K562 (cell line): ENCODE measurements at regions not wholly inside any gene's neighbourhood (a gene's known extent, or its start where the extent isn't known, plus 50 kb on each side); places are given as distances from the start of the nearest gene placed in this dataset.

ENCODE experiments used
- ATAC-seq: fragments of 200-7000 bp; cut with Tn5 transposase; 3 replicates; pipeline ENCODE4 v1.9.1; 2020; ENCODE audit warnings: moderate library complexity
- BruUV-seq: library from RNA; stranded (reverse); fragments of 400-500 nt; replicated peaks from 2 replicates; lab custom pipeline; 2021; lab: Mats Ljungman, UMichigan
- CTCF ChIA-PET: fragments of 300-600 bp; formaldehyde crosslinking; extraction: SDS; loops from one replicate; lab custom pipeline; 2021; ENCODE audit warnings: low intra/inter-chr PET ratio; lab: Yijun Ruan, JAX
- POLR2A ChIA-PET: fragments of 300-600, 350-650 bp; sonication (Branson Sonifier 250); formaldehyde crosslinking; extraction: SDS; loops from one replicate; lab custom pipeline; 2021; ENCODE audit warnings: antibody characterized with exemption, inconsistent platforms; lab: Yijun Ruan, JAX
- DNase-seq, 4 experiments: peaks; one replicate each; pipeline versions ENCODE4 v3.0.0 to v3.0.0-alpha.2; 2011 to 2018; ENCODE audit warnings: low spot score in 3 of 4, mixed read lengths in 3 of 4; ENCODE audit errors: extremely low read depth in 1 of 4
- FAIRE-seq: peaks from 2 replicates; lab custom pipeline; 2011; peaks lifted over from hg19 to GRCh38; lab: Jason Lieb, UNC
- H2AFZ ChIP-seq: 2 replicates; pipeline ENCODE4 v1.6.0; 2011; ENCODE audit warnings: low read depth, low read length, control low read depth, inconsistent platforms
- H3K27ac ChIP-seq: fragments of 200-600 bp; 3 replicates; pipeline ENCODE4 v1.8.0; 2011; ENCODE audit warnings: low read depth, mild to moderate bottlenecking, control low read depth, inconsistent platforms, low read length, moderate library complexity, mixed read lengths; ENCODE audit errors: extremely low read depth
- H3K27me3 ChIP-seq, 2 experiments: fragments of 300-600 bp in 1 of 2; 2 replicates in 1 of 2; 3 replicates in 1 of 2; pipeline versions ENCODE4 v1.6.0 to v1.8.0; 2011; ENCODE audit warnings: inconsistent platforms in 2 of 2, low read length in 2 of 2, mild to moderate bottlenecking in 1 of 2, mixed read lengths in 1 of 2, moderate library complexity in 1 of 2; ENCODE audit not compliant: control insufficient read depth in 2 of 2, insufficient read depth in 2 of 2
- H3K36me3 ChIP-seq: fragments of 300-600 bp; 3 replicates; pipeline ENCODE4 v1.8.0; 2011; ENCODE audit warnings: mild to moderate bottlenecking, low read length, inconsistent platforms; ENCODE audit not compliant: control insufficient read depth, insufficient read depth
- H3K4me1 ChIP-seq, 2 experiments: fragments of 200-600 bp in 1 of 2; replicated peaks in 1 of 2; 2 replicates in 1 of 2; 3 replicates in 1 of 2; pipeline versions ENCODE4 v1.5.1 to v1.8.0; 2011; ENCODE audit warnings: inconsistent platforms in 2 of 2, low read length in 2 of 2, mild to moderate bottlenecking in 1 of 2, mixed read lengths in 1 of 2, moderate library complexity in 1 of 2; ENCODE audit not compliant: control insufficient read depth in 2 of 2, insufficient read depth in 2 of 2
- H3K4me2 ChIP-seq: 2 replicates; pipeline ENCODE4 v1.6.1; 2011; ENCODE audit warnings: low read length, control low read depth, inconsistent platforms, mixed read lengths; ENCODE audit not compliant: insufficient read depth
- H3K4me3 ChIP-seq: fragments of 200-600 bp; sonication (generic), shearing (Covaris generic); 2 replicates; pipeline ENCODE4 v1.5.1; 2016; ENCODE audit warnings: control low read depth, inconsistent platforms
- H3K79me2 ChIP-seq: fragments of 200-600 bp; 3 replicates; pipeline ENCODE4 v1.8.0; 2011; ENCODE audit warnings: low read length, inconsistent platforms; ENCODE audit not compliant: control insufficient read depth, insufficient read depth
- H3K9ac ChIP-seq, 2 experiments: 2 replicates each; pipeline versions ENCODE4 v1.6.0 to v1.6.1; 2011; ENCODE audit warnings: low read depth in 2 of 2, low read length in 2 of 2, control low read depth in 1 of 2, inconsistent platforms in 1 of 2, mild to moderate bottlenecking in 1 of 2, mixed read lengths in 1 of 2; ENCODE audit not compliant: insufficient read depth in 1 of 2
- H3K9me1 ChIP-seq: one replicate; pipeline ENCODE4 v1.6.0; 2011; ENCODE audit warnings: inconsistent platforms, mild to moderate bottlenecking, low read length, moderate library complexity; ENCODE audit not compliant: control insufficient read depth, insufficient read depth
- H3K9me3 ChIP-seq: replicated peaks from 2 replicates; pipeline ENCODE4 v1.5.1; 2011; ENCODE audit warnings: low read depth, low read length, inconsistent platforms; ENCODE audit not compliant: control insufficient read depth, insufficient read depth
- H4K20me1 ChIP-seq: replicated peaks from 2 replicates; pipeline ENCODE4 v1.6.1; 2011; ENCODE audit warnings: low read length, inconsistent platforms, mixed read lengths; ENCODE audit not compliant: control insufficient read depth, insufficient read depth
- EGR1 ChIP-seq: fragments of 450-650 bp; conservative IDR thresholded peaks from 2 replicates; pipeline ENCODE4 v1.6.1; 2017; ENCODE audit warnings: mild to moderate bottlenecking
- FOSL1 ChIP-seq: fragments of 200-800 bp; sonication (Bioruptor generic); conservative IDR thresholded peaks from 2 replicates; pipeline ENCODE4 v1.6.1; 2016; ENCODE audit warnings: missing genetic modification characterization, missing compliant biosample characterization
- JUN ChIP-seq, 2 experiments: sonication (generic) in 1 of 2; formaldehyde crosslinking in 1 of 2; IDR thresholded peaks; 2 replicates each; pipeline versions ENCODE4 v1.6.1 to v1.8.0; 2012 to 2022; ENCODE audit warnings: borderline replicate concordance in 2 of 2, mild to moderate bottlenecking in 2 of 2, improper control_type of control experiment in 1 of 2, low read depth in 1 of 2, low read length in 1 of 2, missing genetic modification reagents in 1 of 2
- JUND ChIP-seq, 2 experiments: IDR thresholded peaks; 2 replicates in 1 of 2; 3 replicates in 1 of 2; pipeline ENCODE4 v1.6.1; 2011; ENCODE audit warnings: borderline replicate concordance in 2 of 2, low read depth in 2 of 2, low read length in 2 of 2, improper control_type of control experiment in 1 of 2, missing biosample characterization in 1 of 2, missing genetic modification characterization in 1 of 2, missing genetic modification reagents in 1 of 2
- MEF2A ChIP-seq: IDR thresholded peaks from 2 replicates; pipeline ENCODE4 v1.6.1; 2011; ENCODE audit warnings: low read depth, mild to moderate bottlenecking, low read length, moderate library complexity; ENCODE audit not compliant: control insufficient read depth
- NFIC ChIP-seq: fragments of 450-650 bp; IDR thresholded peaks from 2 replicates; pipeline ENCODE4 v1.6.1; 2017; ENCODE audit warnings: mild to moderate bottlenecking, inconsistent platforms
- NRF1 ChIP-seq, 2 experiments: fragments of 450-650 bp; IDR thresholded peaks in 1 of 2; conservative IDR thresholded peaks in 1 of 2; 2 replicates each; pipeline ENCODE4 v1.6.1; 2014; ENCODE audit warnings: mild to moderate bottlenecking in 2 of 2
- PBX2 ChIP-seq, 2 experiments: IDR thresholded peaks in 1 of 2; conservative IDR thresholded peaks in 1 of 2; 2 replicates each; pipeline ENCODE4 v1.6.1; 2016; ENCODE audit warnings: low read depth in 2 of 2, mild to moderate bottlenecking in 1 of 2, missing compliant biosample characterization in 1 of 2, missing genetic modification characterization in 1 of 2, moderate library complexity in 1 of 2
- ZBTB17 ChIP-seq: fragments of 450-650 bp; formaldehyde crosslinking; IDR thresholded peaks from 2 replicates; pipeline ENCODE4 v1.4.0; 2020; ENCODE audit warnings: mild to moderate bottlenecking
- WGBS: fragments of 100-300 bp; shearing (Covaris generic); methylation state at CpG from one replicate; pipeline ENCODE4 v1.1.6; 2016; ENCODE audit warnings: low coverage, mixed read lengths; ENCODE audit not compliant: insufficient coverage; ENCODE audit errors: missing lambda C conversion rate; 5-methylcytosine and 5-hydroxymethylcytosine counted together
- in situ Hi-C: fragments of 300-500 bp; cut with MboI; formaldehyde crosslinking; loops from 4 replicates; pipeline ENCODE4 v1.15.0; 2018; ENCODE audit warnings: inconsistent platforms, mixed read lengths
- intact Hi-C: fragments of 100-400 bp; cut with micrococcal nuclease; formaldehyde crosslinking; loops from 2 replicates; pipeline ENCODE4 v1.14.2; 2022
- TF ChIP-seq, protein P1 (sequence below): sonication (generic); formaldehyde crosslinking; IDR thresholded peaks from 2 replicates; pipeline ENCODE4 v1.8.0; 2022; ENCODE audit warnings: mild to moderate bottlenecking, missing genetic modification reagents
- TF ChIP-seq, protein P2 (sequence below), 3 experiments: fragments of 200-800 bp in 1 of 3; fragments of 250-450 bp in 1 of 3; fragments of 450-650 bp in 1 of 3; sonication (Bioruptor Pico) in 1 of 3; sonication (Bioruptor generic) in 1 of 3; formaldehyde crosslinking in 1 of 3; IDR thresholded peaks; 2 replicates each; pipeline versions ENCODE4 v1.6.1 to v1.8.0; 2016 to 2022; ENCODE audit warnings: mild to moderate bottlenecking in 2 of 3, missing genetic modification characterization in 2 of 3, missing compliant biosample characterization in 1 of 3, moderate library complexity in 1 of 3

DNA sequence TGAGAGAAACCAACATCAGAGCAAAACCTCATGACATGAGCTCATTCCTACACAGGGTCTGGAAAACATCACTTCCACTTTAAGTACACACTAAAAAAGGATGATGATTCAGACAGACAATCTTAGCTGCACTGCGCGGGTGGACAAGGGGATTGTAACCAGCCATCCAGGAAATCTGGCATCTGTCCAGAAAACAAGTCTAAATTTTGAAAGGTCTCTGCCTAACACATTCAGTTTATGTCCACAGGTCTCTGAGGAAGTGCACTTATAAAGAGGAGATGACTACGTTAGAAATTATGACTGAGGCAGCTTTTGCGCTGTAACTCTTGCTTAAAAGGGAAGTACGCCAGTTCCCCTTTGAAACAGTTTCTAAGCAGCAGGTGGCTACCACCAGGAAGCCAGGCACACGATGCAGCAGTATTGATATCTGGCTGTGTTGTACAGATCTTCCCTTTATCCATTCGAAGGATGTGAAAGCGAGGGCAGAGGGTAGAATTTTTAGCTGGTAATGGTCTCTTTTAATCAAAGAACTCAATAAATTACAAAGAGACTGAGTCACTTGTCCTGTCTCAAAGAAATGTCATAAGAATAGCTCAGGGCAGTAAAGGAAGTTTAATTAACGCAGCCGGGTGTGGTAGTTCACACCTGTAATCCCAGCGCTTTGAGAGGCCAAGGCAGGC lies 128.0 kb downstream of the SETD4 start:
- Histone ChIP-seq H3K4me3 (no peak overlapping the region), H3K27ac (no peak overlapping the region), H2AFZ (no peak overlapping the region), H3K79me2 (no peaks in the 10 kb centered on the region), H3K36me3 (no peaks in the 10 kb centered on the region), H3K27me3 (peaks cover 4 to 6% of the 10 kb centered on the region in 2 experiments; a peak in 2 of 5 replicates), H3K9me3 (no peaks in the 10 kb centered on the region), H4K20me1 (no peaks in the 10 kb centered on the region), H3K4me2 (no peak overlapping the region), H3K9me1 (no peaks in the 10 kb centered on the region), H3K9ac (no peak overlapping the region), H3K4me1 (no peaks in the 10 kb centered on the region)
- 2% methylated on average over 11 of the region's 11 CpGs for WGBS
- intact Hi-C loops (no loop called here), in situ Hi-C loops (no loop called here)
- ChIA-PET CTCF (no interaction called here), POLR2A (no interaction called here)
- BruUV-seq = no TSS peak
- ATAC-seq (no peak), FAIRE-seq (peak; percentile 54), DNase-seq (peak in 1 of 4 experiments; percentile 31)
- TF ChIP-seq PBX2 (CRISPR knock-in tag; IDR thresholded peaks at IDR 0.05; ENCODE audit: low read depth) (no peak), PBX2 (tag; conservative IDR thresholded peaks at IDR 0.05; ENCODE audit: low read depth) (no peak), JUND (IDR thresholded peaks at IDR 0.05; ENCODE audit: borderline replicate concordance, low read depth, low read length) (no peak), JUND (tag; IDR thresholded peaks at IDR 0.05; ENCODE audit: borderline replicate concordance, low read depth, low read length) (peak; percentile 25; the same call in 1 of the 3 replicates), ZBTB17 (peak; percentile 71; the same call in 1 of the 2 replicates), MEF2A (peak; percentile 52; the same call in 1 of the 2 replicates), EGR1 (peak; percentile 22; the same call in 1 of the 2 replicates), FOSL1 (tag) (0 out of 2 replicates have a peak, but pooled peaks have one; percentile 41), JUN (IDR thresholded peaks at IDR 0.05; ENCODE audit: borderline replicate concordance, low read depth, low read length) (0 out of 2 replicates have a peak, but pooled peaks have one; percentile 23), JUN (CRISPR knock-in tag; IDR thresholded peaks at IDR 0.05; ENCODE audit: borderline replicate concordance) (no peak), NRF1 (conservative IDR thresholded peaks at IDR 0.05 in 1 of 2, IDR thresholded peaks at IDR 0.05 in 1 of 2) (peak; percentile 23 to 38; a peak in 1 of 4 replicates), NFIC (peak; percentile 83)
- TF ChIP-seq, protein P1, sequence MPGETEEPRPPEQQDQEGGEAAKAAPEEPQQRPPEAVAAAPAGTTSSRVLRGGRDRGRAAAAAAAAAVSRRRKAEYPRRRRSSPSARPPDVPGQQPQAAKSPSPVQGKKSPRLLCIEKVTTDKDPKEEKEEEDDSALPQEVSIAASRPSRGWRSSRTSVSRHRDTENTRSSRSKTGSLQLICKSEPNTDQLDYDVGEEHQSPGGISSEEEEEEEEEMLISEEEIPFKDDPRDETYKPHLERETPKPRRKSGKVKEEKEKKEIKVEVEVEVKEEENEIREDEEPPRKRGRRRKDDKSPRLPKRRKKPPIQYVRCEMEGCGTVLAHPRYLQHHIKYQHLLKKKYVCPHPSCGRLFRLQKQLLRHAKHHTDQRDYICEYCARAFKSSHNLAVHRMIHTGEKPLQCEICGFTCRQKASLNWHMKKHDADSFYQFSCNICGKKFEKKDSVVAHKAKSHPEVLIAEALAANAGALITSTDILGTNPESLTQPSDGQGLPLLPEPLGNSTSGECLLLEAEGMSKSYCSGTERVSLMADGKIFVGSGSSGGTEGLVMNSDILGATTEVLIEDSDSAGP (CRISPR knock-in tag) = no peak
- TF ChIP-seq, protein P2, sequence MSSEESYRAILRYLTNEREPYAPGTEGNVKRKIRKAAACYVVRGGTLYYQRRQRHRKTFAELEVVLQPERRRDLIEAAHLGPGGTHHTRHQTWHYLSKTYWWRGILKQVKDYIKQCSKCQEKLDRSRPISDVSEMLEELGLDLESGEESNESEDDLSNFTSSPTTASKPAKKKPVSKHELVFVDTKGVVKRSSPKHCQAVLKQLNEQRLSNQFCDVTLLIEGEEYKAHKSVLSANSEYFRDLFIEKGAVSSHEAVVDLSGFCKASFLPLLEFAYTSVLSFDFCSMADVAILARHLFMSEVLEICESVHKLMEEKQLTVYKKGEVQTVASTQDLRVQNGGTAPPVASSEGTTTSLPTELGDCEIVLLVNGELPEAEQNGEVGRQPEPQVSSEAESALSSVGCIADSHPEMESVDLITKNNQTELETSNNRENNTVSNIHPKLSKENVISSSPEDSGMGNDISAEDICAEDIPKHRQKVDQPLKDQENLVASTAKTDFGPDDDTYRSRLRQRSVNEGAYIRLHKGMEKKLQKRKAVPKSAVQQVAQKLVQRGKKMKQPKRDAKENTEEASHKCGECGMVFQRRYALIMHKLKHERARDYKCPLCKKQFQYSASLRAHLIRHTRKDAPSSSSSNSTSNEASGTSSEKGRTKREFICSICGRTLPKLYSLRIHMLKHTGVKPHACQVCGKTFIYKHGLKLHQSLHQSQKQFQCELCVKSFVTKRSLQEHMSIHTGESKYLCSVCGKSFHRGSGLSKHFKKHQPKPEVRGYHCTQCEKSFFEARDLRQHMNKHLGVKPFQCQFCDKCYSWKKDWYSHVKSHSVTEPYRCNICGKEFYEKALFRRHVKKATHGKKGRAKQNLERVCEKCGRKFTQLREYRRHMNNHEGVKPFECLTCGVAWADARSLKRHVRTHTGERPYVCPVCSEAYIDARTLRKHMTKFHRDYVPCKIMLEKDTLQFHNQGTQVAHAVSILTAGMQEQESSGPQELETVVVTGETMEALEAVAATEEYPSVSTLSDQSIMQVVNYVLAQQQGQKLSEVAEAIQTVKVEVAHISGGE (CRISPR knock-in tag; IDR thresholded peaks at IDR 0.05) = no peak
